HG02588 (cell line): ENCODE measurements at regions not wholly inside any gene's neighbourhood (a gene's known extent, or its start where the extent isn't known, plus 50 kb on each side); places are given as distances from the start of the nearest gene placed in this dataset.

ENCODE experiments used
- ATAC-seq: cut with Tn5 transposase; IDR thresholded peaks from one replicate; pipeline ENCODE4 v1.9.1; 2021; ENCODE audit warnings: mild to moderate bottlenecking, moderate library complexity; ENCODE audit not compliant: unreplicated experiment

- no peak for ATAC-seq
Observed at GRCh38 chr14:61110316-61111082, 129.5 kb downstream of the SLC38A6 start.

GRCh38 chr14:61109288-61109687 lies 128.2 kb downstream of the SLC38A6 start:
- no peak for ATAC-seq

DNA sequence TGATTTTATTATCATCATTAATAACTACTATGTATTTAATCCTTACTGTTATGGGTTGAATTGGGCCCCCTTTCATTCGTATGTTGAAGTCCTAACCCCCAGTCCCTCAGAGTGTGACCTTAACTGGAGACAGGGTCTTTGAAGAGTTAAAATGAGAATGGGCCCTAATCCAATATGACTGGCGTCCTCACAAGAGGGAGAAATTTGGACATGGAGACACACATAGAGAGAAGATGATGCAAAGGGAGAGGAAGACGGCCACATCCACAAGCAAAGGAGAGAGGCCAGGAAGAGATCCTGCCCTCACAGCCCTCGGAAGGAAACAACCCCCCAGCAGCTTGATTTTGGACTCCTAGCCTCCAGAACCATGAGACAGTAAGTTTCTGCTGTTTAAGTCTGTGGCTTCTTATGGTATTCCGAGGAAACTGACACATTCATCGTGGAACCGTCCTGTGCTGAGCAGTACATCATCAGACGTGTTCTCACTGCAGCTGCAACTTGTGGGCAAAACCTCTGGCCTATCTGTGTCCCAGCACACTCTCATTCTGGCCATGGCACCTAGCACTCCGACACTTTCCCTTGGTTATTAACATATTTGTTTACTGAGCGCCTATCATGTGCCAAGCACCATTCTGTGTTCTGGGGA lies 127.6 kb downstream of the SLC38A6 start:
- ATAC-seq, result no peak

DNA sequence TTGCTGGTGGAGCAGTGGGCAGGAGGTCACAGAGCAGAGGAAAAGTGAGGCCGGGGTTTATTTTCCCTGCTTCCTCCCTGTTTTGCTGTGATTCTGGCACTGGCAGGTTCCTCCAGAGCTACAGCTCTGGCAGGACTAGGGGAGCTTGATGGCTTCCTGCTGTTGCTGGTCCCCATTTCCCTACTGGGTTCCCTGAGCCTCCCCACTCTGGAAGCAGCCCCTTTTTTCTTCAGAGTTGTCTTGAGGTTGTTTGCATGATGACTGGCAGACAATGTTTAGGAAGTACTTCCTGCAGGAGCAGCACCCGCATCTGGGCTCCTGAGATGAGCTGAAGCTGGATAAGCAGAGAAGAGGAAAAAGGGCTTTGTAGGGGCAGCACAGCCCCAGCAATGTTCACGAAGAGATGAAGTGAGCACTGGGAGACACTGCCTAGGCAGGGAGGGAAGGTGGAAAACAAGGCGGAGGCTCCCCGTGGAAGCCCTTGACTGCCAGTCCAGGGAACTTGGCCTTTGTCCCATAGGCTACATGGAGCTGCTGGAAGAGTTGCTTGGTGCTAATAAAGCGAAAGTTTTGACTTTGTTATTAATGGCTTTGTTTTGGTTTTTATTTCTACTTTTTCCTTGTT lies 126.9 kb downstream of the SLC38A6 start:
- no peak for ATAC-seq

DNA sequence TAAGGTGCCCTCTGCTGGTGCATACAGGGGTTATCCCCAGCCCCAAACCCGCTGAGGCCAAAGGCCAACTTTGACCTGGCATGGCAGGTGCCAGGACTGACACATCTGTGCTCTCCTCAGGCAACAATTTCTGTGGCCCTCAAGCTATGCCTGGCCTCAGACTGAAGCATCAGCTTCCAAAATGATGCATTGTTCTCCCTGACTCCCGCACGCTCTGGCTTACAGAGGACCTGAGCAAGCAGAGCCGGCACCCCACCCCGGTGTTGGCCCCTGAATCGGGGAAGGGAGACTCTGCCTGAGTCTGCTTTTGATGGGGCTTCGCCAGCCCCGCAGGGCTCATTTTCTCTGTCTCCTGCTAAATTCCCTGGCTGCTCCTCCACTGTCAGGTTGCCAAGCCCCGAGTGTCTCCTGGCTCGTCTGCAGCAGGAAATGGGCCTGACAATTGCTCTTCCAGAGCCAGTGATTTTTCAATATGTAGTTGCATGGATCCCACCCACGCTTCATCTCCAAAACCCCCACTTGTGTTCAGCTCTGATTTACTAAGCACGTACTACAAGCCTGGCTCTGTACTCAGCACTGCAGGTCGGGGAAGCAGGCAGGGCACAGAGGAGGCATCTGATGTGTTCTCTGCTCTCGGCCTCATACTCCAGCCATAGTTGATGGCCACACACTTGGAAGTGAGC lies 126.1 kb downstream of the SLC38A6 start:
- no peak for ATAC-seq

DNA sequence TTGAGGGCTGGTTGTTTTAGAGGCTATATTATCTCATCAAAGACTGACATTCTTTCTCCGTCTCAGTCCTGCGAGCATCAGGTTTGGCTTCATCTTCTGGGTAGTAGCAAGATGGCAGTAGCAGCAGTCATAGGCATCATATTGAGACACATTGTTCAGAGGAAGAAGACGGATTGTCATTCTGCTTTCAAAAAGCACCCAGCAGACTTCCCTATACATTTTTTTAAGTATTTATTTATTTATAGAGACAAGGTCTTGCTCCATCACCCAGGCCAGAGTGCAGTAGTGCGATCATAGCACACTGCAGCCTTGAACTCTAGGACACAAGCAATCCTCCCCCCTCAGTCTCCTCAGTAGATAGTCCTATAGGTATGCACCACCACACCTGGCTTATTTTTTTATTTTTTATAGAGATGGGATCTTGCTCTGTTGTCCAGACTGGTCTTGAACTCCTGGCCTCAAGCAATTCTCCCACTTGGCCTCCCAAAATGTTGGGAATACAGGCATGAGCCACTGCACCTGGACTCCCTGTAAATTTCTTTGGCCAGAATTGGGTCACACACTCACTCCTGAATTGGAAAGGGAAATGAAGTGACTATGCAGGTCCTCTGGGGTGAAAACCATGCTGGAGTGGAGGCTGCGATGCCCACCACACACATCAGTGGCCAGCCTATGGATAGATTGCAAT lies 125.4 kb downstream of the SLC38A6 start:
- ATAC-seq, result no peak

DNA sequence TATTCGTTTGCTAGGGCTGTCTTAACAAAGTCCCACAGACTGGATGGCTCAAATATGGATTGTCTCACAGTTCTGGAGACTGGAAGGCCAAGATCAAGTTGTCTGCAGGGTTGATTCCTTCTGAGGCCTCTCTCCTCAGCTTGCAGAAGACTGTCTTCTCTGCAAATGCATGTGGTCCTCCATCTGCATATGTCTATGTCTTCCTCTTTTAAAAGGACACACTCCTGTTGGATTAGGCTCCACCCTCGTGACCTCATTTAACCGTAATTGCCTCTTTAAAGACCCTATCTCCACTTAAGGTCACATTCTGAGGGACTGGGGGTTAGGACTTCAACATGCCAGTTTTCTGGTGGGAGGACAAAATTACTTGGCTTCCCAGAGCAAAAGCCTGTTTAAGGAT lies 123.3 kb downstream of the SLC38A6 start:
- ATAC-seq, result no peak

DNA sequence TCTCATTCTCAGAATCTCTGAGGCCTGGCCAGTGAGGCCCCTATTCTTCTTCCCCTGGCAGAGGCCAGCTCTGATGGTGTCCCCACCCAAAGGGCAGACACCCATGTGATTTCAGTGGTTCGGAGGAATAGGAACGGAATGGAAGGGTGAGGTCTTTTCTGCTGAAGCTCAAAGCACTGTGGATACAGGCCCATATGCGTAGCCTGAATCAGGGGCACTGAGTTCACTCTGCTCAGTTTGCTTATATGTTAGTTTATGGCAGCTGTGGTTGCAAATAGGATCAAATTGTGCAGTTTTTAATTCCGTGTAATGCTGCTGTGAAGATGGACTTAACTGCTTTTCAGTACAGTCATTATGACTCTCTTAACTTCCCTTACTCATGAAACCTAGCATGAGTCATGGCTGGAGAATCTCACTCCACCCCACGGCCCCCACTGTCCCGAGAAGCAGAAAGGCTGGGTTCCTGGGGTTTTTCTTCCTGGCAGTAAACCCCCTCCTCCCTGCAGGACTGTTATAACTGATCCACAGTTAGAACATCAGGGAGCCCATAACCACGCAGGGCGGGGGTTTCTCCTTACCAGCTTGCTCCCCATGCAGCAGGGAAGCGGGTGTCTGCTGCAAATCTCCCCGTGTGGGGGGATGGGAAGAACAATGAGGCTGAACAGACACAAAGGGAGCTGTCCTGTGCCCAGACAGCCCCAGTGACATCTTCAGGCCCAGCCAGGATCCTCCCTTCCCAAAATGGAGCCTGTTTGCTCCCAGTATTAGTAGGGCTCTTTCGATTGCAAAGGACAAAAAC lies 122.7 kb downstream of the SLC38A6 start:
- ATAC-seq, result peak; percentile 72

DNA sequence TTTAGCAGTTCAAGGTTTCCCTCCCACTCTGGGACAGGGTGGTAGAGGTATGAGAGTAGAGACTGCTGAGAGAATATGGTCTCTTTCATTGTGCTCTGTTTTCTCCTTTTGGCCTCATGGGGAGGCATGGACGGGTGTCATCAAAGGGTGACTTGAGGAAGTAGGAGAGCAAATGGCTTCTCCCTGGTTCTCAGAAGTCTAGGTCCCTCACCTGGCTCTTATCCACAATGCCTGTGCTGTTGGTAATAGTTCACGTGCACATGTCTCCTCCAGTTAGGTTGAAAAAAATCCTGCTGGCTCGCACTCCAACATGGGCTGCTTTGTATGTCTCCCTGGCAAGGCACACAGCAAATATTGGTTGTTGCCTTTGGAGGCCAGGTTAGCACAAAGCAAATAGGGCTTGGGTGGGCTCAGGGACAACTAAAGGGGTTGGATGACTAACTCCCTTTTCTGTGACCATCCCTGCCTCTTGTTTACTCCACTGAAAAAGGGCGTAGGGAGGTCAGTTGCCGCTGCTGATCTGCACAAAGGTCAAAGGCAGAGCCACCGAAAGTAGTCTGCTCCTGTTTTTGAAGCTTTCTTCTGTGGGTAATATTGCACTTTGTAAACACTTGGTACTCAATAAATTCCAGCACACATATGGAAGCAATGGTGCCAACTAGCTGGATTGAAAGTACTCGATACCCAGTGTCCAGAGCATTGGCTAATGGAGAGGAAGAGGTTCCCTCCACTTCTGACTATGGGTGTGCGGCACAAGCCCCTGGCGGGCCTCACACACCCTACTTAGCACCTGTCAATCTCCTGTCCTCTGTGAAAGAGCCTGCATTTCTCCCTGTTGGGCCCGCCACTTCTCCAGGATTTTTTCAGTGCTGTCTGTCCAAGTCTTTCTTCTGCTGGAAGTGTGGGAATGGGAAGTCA lies 121.8 kb downstream of the SLC38A6 start:
- ATAC-seq, result no peak
